ENCODE measurements at regions not wholly inside any gene's neighbourhood (a gene's known extent, or its start where the extent isn't known, plus 50 kb on each side); places are given as distances from the start of the nearest gene placed in this dataset.

DNA sequence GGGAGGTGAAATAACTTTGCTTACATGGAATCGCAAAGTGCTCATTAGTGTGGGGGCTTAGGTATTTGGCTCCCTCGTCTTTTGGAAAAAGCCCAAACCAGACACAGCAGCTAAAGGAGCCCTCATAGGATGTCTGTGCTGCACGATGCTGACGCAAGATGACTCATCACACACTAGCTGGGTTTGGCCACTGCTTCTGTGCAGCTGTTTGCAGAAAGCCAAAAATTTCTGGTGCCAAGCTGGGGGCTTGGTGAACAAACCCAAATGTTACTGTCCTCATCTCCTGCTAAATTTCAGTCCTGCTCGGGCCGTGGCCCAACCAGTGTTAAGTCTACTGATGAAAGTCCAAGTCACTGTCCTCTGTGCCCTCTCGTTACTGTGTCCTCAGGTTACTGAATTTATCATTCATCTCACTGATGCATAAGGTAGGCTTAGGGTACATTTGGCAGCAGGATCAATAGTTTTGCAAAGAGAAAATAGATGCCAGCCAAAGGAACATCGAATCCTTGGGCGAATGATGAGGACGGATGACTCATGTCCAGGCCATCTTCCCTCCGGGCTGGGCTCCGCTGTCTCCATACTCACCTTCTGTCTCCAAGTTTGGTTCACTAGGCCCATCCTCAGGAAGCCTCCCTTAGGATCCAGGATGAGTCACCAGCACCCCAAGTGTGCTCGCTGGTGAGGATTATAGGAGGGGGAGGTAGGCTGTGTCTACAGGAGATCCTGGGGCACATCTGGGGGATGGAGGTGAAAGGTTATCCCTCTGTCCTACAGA, 177.7 kb downstream of the ADSS2 start:
- peaks cover 4% of the 10 kb centered on the region for H3K4me1 Mint-ChIP-seq
- no peaks in the 10 kb centered on the region for H3K36me3 Mint-ChIP-seq
- no peak overlapping the region for H3K27ac Mint-ChIP-seq
- H3K27me3 Mint-ChIP-seq, result no peaks in the 10 kb centered on the region
- H3K9me3 Mint-ChIP-seq, result no peaks in the 10 kb centered on the region
- H3K4me3 Mint-ChIP-seq, result no peak overlapping the region

DNA sequence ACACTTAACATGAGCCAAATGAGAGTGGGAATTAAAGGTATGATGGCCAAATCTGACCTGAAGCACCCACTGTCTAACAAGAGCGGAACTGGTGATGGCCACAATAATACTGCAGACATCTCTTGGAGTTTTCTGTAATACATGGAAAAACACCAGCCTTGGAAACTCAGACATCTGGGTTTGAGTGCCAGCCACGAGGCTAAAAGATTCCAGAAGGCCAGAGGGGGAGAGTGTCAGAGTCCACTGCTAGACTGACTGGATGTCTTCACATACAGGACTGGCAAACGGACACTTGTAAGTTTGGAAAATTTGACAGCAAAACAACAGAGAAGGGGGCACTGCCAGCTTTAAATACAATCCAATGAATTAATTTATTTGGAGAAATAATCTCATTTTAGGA, 175.1 kb downstream of the ADSS2 start:
- Mint-ChIP-seq H3K4me3 (no peak overlapping the region), H3K27ac (no peak overlapping the region), H3K27me3 (no peaks in the 10 kb centered on the region), H3K9me3 (no peaks in the 10 kb centered on the region), H3K4me1 (no peaks in the 10 kb centered on the region), H3K36me3 (no peaks in the 10 kb centered on the region)

DNA sequence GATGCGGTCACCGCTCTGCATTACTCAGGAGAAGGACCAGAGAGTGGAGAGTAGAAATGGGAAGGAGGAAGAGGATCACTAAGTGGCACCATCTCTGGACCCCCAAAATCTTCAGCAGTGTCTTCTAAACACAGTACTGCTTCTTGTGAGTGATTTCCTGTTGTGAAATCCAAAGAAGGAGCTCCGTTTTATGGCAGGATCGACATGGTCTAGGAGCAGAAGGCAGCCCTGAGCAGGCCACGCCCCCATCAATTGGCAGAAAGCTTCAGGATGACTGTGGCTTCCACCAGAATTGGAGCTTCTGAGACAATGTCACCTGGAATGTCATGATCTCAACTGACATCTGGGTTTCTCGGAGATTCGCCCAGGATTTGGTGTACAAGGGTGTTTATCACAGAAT, 171.5 kb downstream of the ADSS2 start:
- H3K4me1 Mint-ChIP-seq, result no peaks in the 10 kb centered on the region
- no peaks in the 10 kb centered on the region for H3K9me3 Mint-ChIP-seq
- no peaks in the 10 kb centered on the region for H3K27me3 Mint-ChIP-seq
- no peak overlapping the region for H3K27ac Mint-ChIP-seq
- no peak overlapping the region for H3K4me3 Mint-ChIP-seq
- no peaks in the 10 kb centered on the region for H3K36me3 Mint-ChIP-seq

DNA sequence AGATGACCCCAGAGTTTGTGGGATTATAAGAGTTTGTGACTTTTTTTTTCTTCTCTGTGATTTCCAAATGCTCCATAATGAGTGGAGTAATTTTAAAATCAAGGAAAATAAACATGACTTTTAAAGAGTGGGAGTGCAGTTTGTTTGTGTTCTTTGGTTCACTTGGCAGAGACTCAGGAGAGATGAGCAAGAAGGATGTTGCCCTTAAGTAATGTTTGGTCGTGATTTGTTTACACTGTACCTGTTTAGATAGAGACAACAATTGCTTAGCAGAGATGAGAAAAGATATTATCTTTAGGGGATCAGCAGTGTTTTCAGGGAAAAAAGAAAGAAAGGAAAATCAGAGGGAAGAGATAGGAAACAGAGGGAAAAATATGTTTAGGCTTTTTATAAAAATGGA, 170.8 kb downstream of the ADSS2 start:
- H3K9me3 Mint-ChIP-seq, result no peaks in the 10 kb centered on the region

DNA sequence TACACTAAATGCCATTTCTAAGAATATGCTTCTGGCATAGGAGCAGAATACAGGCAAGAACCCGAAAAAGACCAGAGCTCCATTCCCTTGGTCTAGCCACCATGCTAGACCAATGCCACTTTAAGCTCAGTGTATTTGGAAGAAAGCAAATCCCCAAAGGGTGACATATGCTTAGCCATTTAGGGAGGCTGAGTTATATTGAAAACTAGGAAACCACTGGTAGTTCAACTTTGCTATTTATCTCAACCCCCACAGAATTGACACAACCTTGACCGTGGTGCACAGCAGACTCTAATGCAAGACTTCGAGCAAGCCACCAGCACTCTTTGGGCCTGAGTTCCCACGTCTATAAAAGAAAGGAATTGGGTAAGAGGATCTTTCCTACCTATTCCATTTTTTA, 167.9 kb downstream of the ADSS2 start:
- no peaks in the 10 kb centered on the region for H3K9me3 Mint-ChIP-seq
- H3K4me3 Mint-ChIP-seq, result no peak overlapping the region

More for the DNA sequence above, 170.8 kb downstream of the ADSS2 start:
- H3K4me1 Mint-ChIP-seq, result no peaks in the 10 kb centered on the region
- H3K27me3 Mint-ChIP-seq, result no peaks in the 10 kb centered on the region
- H3K36me3 Mint-ChIP-seq, result no peaks in the 10 kb centered on the region
- no peak overlapping the region for H3K4me3 Mint-ChIP-seq
- H3K27ac Mint-ChIP-seq, result no peak overlapping the region

DNA sequence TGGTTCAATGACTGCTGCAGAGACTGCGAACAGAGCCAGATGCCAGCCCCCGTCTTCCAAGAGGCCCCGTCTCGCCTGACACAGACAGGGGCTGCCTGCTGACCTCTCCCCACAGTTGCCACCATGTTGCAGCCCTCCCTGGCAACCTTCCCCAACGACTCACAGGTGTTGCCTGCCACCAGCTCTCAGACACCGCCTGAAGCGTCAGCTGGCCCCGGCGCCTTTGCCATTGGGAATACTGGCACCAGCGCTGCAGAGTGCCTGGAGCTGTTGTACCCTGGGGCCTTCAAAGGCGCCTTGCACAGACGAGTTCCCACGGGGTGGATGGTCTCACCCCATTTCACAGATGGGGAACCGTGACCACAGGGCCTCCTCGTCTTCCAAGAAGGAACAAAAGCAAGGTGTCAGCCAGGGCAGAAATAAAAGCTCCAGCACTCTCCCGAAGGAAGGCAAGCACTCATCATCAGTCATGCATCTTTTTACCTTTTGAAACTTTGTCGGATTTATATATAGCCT, 167.0 kb downstream of the ADSS2 start:
- Mint-ChIP-seq H3K4me1 (no peaks in the 10 kb centered on the region), H3K4me3 (no peak overlapping the region), H3K36me3 (no peaks in the 10 kb centered on the region), H3K27ac (no peak overlapping the region), H3K27me3 (peaks cover 3% of the 10 kb centered on the region), H3K9me3 (no peaks in the 10 kb centered on the region)

More for the DNA sequence above, 167.9 kb downstream of the ADSS2 start:
- Mint-ChIP-seq H3K27ac (no peak overlapping the region), H3K27me3 (no peaks in the 10 kb centered on the region), H3K36me3 (no peaks in the 10 kb centered on the region), H3K4me1 (no peaks in the 10 kb centered on the region)

DNA sequence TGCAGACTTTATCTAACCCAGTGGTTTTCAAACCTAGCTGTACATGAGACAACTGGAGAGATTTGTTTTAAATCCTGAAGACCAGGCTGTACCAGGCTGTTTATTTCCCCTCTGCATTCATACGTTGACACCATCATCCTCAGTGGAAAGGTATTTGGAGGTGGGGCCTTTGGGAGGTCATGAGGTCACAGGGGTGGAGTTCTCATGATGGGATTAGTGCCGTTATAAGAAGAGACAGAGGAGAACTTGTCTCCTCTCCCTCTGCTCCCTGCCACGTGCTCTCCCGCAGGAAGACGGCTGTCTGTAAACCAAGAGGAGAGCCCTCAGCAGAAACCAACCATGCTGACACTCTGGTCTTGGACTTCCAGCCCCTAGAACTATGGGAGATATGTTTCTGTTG, 165.4 kb downstream of the ADSS2 start:
- H3K27ac Mint-ChIP-seq, result no peak overlapping the region
- no peaks in the 10 kb centered on the region for H3K9me3 Mint-ChIP-seq
- H3K36me3 Mint-ChIP-seq, result no peaks in the 10 kb centered on the region
- H3K27me3 Mint-ChIP-seq, result peaks cover 5% of the 10 kb centered on the region
- no peak overlapping the region for H3K4me3 Mint-ChIP-seq
- no peaks in the 10 kb centered on the region for H3K4me1 Mint-ChIP-seq

DNA sequence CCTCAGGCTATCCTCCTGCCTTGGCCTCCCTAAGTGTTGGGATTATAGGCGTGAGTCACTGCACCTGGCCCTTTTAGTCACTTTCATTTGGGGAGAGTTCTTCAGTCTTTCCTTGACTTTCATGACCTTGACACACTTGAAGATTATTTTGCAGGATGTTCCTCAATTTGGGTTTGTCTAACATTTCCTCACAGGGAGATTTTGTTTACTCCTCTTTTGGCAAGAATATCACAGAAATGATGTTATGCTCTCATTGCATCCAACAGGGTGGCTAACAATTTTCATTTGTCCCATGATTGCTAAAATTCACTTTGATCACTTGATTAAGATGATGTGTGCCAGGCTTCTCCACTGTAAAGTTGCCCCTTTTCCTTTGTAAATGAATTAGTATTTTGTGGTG, 164.0 kb downstream of the ADSS2 start:
- Mint-ChIP-seq H3K27me3 (peaks cover 5% of the 10 kb centered on the region), H3K4me3 (no peak overlapping the region), H3K4me1 (no peaks in the 10 kb centered on the region), H3K27ac (no peak overlapping the region), H3K9me3 (no peaks in the 10 kb centered on the region), H3K36me3 (no peaks in the 10 kb centered on the region)

DNA sequence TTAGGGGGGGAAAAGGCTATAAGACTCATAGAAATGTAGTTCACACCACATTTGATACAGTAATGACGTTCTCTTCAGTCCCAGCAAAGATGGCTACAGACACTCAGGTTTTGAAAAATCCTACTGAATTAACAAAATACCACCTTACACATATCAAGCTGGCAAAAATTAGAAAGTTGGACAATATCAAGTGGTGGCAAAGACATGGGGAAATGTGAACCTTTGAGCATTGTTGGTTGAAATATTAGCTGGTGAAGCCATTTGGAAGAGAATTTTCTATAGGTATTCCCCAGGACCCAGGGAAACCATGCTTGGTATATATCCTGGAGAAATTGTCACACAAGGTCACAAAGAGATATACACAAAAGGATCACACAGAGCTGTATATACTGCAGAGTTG, 163.0 kb downstream of the ADSS2 start:
- Mint-ChIP-seq H3K4me3 (no peak overlapping the region), H3K9me3 (no peaks in the 10 kb centered on the region), H3K36me3 (no peaks in the 10 kb centered on the region), H3K4me1 (no peaks in the 10 kb centered on the region), H3K27me3 (peaks cover 5% of the 10 kb centered on the region), H3K27ac (no peak overlapping the region)

DNA sequence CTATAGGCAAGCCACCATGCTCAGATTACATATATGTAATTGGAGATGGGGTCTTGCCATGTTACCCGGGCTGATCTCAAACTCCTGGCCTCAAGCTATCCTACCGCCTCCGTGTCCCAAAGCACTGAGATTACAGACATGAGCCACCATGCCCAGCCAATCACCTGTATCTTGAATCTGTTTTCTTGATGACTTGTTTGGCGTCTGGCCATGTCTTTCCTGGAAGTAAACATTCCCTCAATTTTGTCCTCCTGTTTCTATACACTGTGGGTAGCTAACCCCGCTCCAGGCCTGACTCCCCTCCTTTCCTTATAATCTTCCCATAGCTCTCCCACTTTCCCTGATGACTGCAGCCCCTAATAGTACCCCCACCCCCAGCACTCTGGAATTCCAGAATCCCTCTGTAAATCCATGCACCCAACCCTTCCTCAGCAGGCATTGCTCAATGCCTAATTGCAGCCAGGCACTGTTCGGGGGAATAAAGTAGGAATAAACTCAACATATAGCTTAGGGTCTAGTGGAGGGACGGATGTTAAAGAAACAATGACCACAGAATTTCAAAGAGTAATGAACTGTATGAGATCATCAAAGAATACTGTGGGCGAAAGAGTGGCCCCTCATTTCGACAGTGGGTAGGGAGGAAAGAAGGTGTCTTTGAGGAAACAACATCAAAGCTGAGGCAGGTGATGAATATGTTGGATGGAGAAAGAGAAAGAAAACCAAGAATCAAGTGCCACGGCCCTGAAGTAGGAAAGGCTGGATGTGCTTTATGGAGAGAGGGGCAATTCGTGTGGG, 161.5 kb downstream of the ADSS2 start:
- Mint-ChIP-seq H3K4me3 (no peak overlapping the region), H3K4me1 (no peaks in the 10 kb centered on the region), H3K27ac (no peak overlapping the region), H3K9me3 (no peaks in the 10 kb centered on the region), H3K27me3 (peaks cover 5% of the 10 kb centered on the region), H3K36me3 (no peaks in the 10 kb centered on the region)

DNA sequence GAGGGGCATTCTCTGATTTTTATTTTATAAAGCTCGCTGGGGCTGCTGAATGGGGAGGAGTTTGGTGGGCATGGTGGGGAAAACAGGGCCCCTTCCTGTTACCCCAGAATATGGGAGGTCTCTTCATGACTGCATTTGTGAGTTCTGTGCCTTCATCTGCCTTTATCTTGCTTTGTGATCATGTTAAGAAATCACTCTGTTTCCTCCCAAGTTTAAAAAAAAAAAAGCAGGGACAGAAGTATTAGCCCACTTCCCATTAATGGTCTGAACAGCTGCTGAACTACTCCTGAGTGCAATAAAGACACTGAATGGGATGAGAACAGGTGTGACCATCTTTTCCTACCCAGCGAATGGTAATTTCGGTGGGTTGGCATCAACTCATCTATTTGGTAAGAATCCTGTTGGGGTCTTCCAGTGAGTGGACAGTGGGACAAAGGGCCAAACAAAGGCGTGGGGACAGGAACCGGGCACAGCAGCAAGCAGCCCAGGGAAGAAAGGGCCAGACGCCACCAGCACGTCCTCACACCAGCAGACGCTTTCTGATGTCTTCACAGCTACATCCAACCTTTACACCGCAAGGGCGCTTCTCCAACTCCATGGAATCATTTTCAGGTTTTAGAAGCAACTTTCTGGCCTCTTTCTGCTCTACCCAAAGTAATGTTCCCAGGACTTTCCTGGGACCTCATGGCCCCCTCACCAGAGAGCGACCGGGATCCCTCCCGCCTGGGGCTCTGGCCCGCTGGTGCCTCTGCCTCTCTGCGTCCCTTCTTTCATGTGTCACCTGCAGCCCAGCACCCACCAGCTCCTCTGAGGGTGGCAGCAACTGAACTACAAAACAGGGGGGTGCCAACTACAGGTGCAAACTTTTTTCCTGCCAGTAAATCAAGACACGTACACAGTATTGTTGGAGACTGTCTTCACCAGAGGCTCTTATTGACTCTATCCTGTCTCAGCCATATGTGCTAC, 160.2 kb downstream of the ADSS2 start:
- no peaks in the 10 kb centered on the region for H3K4me1 Mint-ChIP-seq
- H3K27me3 Mint-ChIP-seq, result peaks cover 5% of the 10 kb centered on the region
- H3K36me3 Mint-ChIP-seq, result no peaks in the 10 kb centered on the region
- H3K27ac Mint-ChIP-seq, result no peak overlapping the region
- no peak overlapping the region for H3K4me3 Mint-ChIP-seq
- no peaks in the 10 kb centered on the region for H3K9me3 Mint-ChIP-seq

DNA sequence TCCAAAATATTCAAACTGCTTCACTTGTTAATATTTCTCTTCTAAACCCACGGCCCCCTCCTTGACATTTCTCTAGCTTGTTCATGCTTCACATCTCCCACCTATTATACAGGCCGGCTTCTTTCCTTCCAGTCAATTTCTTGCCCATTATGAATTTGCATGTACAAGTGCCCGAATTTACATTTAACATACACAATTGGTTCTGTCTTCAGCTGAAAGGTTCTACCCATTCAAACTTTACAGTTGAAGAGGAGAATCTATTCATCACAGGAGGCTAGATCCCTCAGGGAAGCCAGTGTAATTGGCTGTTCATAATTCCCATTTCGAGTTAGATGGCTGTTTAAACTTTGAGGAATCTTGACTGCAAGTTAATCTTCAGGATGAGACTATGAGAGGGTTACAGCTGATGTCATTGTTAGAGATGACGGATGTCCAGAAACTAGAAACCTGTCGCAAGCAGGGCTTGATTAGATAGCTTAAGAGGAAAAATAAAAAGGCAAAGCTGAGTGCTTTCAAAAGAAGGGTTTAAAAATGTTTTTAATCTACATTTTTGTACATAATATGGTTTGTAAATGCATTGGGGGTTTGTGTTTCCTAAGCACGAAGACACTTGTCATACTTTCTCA, 157.0 kb downstream of the ADSS2 start:
- peaks cover 2% of the 10 kb centered on the region for H3K27me3 Mint-ChIP-seq
- H3K4me1 Mint-ChIP-seq, result peaks cover 6% of the 10 kb centered on the region
- no peaks in the 10 kb centered on the region for H3K36me3 Mint-ChIP-seq
- no peak overlapping the region for H3K4me3 Mint-ChIP-seq
- no peaks in the 10 kb centered on the region for H3K9me3 Mint-ChIP-seq
- no peak overlapping the region for H3K27ac Mint-ChIP-seq

DNA sequence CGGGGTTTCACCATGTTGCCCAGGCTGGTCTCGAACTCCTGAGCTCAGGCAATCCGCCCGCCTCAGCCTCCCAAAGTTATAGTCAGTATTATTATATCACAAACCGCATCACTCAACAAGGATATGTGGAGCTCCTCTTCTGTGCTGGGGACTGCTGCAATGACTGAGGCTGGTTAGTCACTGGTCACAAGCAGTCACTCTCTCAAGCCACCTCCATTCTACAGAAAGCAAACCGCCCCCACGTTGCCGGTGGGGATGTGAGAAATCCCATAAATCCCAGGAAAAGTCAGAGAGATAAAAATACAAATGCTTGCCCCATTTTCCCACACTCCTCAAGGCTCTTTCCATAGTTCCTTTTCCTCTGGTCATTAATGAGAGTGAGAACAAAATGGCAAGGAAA, 155.7 kb downstream of the ADSS2 start:
- H3K4me1 Mint-ChIP-seq, result peaks cover 6% of the 10 kb centered on the region
- H3K27me3 Mint-ChIP-seq, result no peaks in the 10 kb centered on the region
- H3K27ac Mint-ChIP-seq, result no peak overlapping the region
- no peak overlapping the region for H3K4me3 Mint-ChIP-seq
- H3K9me3 Mint-ChIP-seq, result no peaks in the 10 kb centered on the region
- H3K36me3 Mint-ChIP-seq, result no peaks in the 10 kb centered on the region

DNA sequence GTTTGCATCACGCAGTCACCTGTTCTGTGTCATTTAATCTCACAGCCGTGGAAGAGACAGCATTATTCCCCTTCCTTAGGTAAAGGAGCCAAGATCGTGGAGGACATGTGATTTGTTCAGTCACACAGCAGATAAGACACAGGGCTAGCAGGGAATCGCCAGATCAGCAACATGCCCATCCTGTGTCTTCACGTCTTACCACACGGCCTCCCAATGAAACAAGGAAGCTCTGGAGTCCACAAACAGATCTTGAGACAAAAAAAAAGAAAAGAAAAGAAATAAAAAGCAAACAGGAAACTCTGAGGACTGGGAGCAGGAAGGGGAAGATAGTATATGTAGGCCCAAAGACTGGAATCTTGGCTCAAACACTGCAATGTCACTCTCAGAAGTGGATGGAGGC, 155.3 kb downstream of the ADSS2 start:
- H3K27ac Mint-ChIP-seq, result no peak overlapping the region
- no peaks in the 10 kb centered on the region for H3K36me3 Mint-ChIP-seq
- no peak overlapping the region for H3K4me3 Mint-ChIP-seq
- peaks cover 6% of the 10 kb centered on the region for H3K4me1 Mint-ChIP-seq
- no peaks in the 10 kb centered on the region for H3K9me3 Mint-ChIP-seq
- no peaks in the 10 kb centered on the region for H3K27me3 Mint-ChIP-seq

DNA sequence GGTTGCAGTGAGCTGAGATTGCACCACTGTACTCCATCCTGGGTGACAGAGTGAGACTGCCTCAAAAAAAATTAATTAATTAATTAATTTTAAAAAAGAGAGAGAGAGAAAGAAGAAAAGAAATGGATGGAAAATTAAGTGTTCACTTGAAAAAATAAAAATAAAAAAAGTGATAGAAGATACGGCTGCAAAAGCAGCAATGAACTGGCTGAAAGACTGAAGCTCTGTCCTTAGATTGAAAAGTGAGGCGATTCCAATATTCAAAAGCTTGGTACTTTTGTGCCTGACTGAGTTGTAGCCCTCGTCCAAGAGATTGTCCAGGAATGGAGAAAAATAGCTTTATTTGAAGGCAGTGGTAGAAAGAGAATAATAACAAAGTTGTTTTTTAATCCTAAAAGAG, 154.6 kb downstream of the ADSS2 start:
- Mint-ChIP-seq H3K4me1 (peaks cover 6% of the 10 kb centered on the region), H3K9me3 (no peaks in the 10 kb centered on the region), H3K27me3 (no peaks in the 10 kb centered on the region), H3K4me3 (no peak overlapping the region), H3K36me3 (no peaks in the 10 kb centered on the region), H3K27ac (peak overlapping the region; percentile 41)

Data from activated naive CD4-positive, alpha-beta T cell treated with anti-CD3 and anti-CD28 coated beads, Interleukin-2, amount 50 U/mL, for 24 hours (primary cell).